GM23248 (cell line): ENCODE measurements at regions not wholly inside any gene's neighbourhood (a gene's known extent, or its start where the extent isn't known, plus 50 kb on each side); places are given as distances from the start of the nearest gene placed in this dataset.

Experiments
- DNase-seq: peaks from one replicate; pipeline ENCODE4 v3.0.0-alpha.2; 2015
- H2AFZ ChIP-seq: fragments of 200-600 bp; sonication (generic); 2 replicates; pipeline ENCODE4 v1.6.1; 2016; ENCODE audit warnings: antibody characterized with exemption
- H3F3A ChIP-seq: fragments of 200-600 bp; sonication (generic); 2 replicates; pipeline ENCODE4 v1.6.1; 2016; ENCODE audit warnings: mild to moderate bottlenecking, antibody characterized with exemption, mixed run types; ENCODE audit not compliant: insufficient read depth
- H3K27ac ChIP-seq: fragments of 200-600 bp; sonication (generic); 2 replicates; pipeline ENCODE4 v1.5.1; 2016; ENCODE audit warnings: mild to moderate bottlenecking
- H3K27me3 ChIP-seq: fragments of 200-600 bp; sonication (generic); replicated peaks from 2 replicates; pipeline ENCODE4 v1.6.1; 2016; ENCODE audit warnings: mild to moderate bottlenecking; ENCODE audit not compliant: insufficient read depth
- H3K36me3 ChIP-seq: fragments of 200-600 bp; sonication (generic); 2 replicates; pipeline ENCODE4 v1.6.1; 2016; ENCODE audit warnings: low read depth, mild to moderate bottlenecking
- H3K4me1 ChIP-seq: fragments of 200-600 bp; sonication (generic); 2 replicates; pipeline ENCODE4 v1.6.1; 2016; ENCODE audit warnings: mild to moderate bottlenecking; ENCODE audit not compliant: insufficient read depth
- H3K4me2 ChIP-seq: fragments of 200-600 bp; sonication (generic); one replicate; pipeline ENCODE4 v1.6.1; 2016; ENCODE audit warnings: mild to moderate bottlenecking; ENCODE audit not compliant: unreplicated experiment
- H3K4me3 ChIP-seq: fragments of 200-600 bp; sonication (generic); 2 replicates; pipeline ENCODE4 v1.5.1; 2016; ENCODE audit warnings: mild to moderate bottlenecking
- H3K79me2 ChIP-seq: fragments of 200-600 bp; sonication (generic); 2 replicates; pipeline ENCODE4 v1.6.1; 2016; ENCODE audit warnings: mild to moderate bottlenecking; ENCODE audit not compliant: insufficient read depth
- H3K9ac ChIP-seq: fragments of 200-600 bp; sonication (generic); 2 replicates; pipeline ENCODE4 v1.6.1; 2016; ENCODE audit warnings: mild to moderate bottlenecking
- H3K9me2 ChIP-seq: fragments of 200-600 bp; sonication (generic); 2 replicates; pipeline ENCODE4 v1.6.1; 2016; ENCODE audit warnings: mixed run types, mild to moderate bottlenecking, moderate library complexity; ENCODE audit not compliant: insufficient read depth
- H3K9me3 ChIP-seq: fragments of 200-600 bp; sonication (generic); one replicate; pipeline ENCODE4 v1.6.1; 2017; ENCODE audit warnings: low read depth
- H4K20me1 ChIP-seq: fragments of 200-600 bp; sonication (generic); 2 replicates; pipeline ENCODE4 v1.6.0; 2016; ENCODE audit not compliant: insufficient read depth
- EZH2 ChIP-seq: fragments of 200-600 bp; sonication (generic); IDR thresholded peaks from 2 replicates; pipeline ENCODE4 v1.6.1; 2018; ENCODE audit warnings: antibody characterized with exemption, mild to moderate bottlenecking; ENCODE audit not compliant: insufficient read depth, poor library complexity, severe bottlenecking
- EZH2phosphoT487 ChIP-seq: fragments of 200-600 bp; sonication (generic); IDR thresholded peaks from 2 replicates; pipeline ENCODE4 v1.6.1; 2018; ENCODE audit warnings: antibody characterized with exemption, moderate library complexity, mild to moderate bottlenecking, low read depth; ENCODE audit not compliant: insufficient read depth
- WGBS, 2 experiments: methylation state at CpG; one replicate each; pipeline ENCODE4 v1.1.6; 2015 to 2017; ENCODE audit warnings: low lambda C conversion rate in 2 of 2, low coverage in 1 of 2; ENCODE audit errors: missing lambda C conversion rate in 2 of 2; 5-methylcytosine and 5-hydroxymethylcytosine counted together
- in situ Hi-C: fragments of 300-500 bp; cut with MboI; formaldehyde crosslinking; loops from 2 replicates; pipeline ENCODE4 v1.15.0; 2020

DNA sequence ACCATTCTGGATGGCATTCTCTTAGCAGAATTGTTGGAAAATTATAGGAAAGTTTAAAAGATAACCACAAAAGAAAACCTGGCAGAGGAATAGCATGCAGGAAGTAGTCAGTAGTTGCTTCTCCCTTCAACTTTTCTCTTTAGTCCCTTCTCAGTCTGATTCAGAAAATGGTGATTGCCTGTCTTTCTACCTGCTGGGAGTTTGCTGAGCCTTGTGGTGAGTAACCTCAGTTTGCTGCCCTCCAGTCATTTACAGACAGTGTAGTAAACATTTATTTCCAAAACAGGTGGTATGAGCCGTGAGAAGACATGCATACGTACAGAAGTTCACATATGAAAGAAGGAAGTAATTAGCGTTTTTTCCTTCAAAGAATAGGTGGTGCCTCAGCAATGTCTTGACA lies 224.7 kb upstream of the POU1F1 start:
- no peak for DNase-seq
- H4K20me1 ChIP-seq = no peaks in the 10 kb centered on the region
- no peaks in the 10 kb centered on the region for H3K9me3 ChIP-seq
- H3K4me2 ChIP-seq = peak overlapping the region; percentile 12
- TF ChIP-seq EZH2phosphoT487 = no peak
- no peak for TF ChIP-seq EZH2
- H2AFZ ChIP-seq = peak overlapping the region; percentile 1; the same call in 1 of the 2 replicates
- H3K4me1 ChIP-seq = peaks cover 10% of the 10 kb centered on the region
- no peaks in the 10 kb centered on the region for H3K9me2 ChIP-seq
- no peaks in the 10 kb centered on the region for H3K79me2 ChIP-seq
- no peak overlapping the region for H3K4me3 ChIP-seq
- no peak overlapping the region for H3K9ac ChIP-seq
- no peak overlapping the region for H3K27ac ChIP-seq
- in situ Hi-C loops = loop anchor here (10.0 kb wide), 1 partner anchor 206 kb away; no protein-coding TSS in a partner anchor
- no peaks in the 10 kb centered on the region for H3K36me3 ChIP-seq
- 59 to 60% methylated on average over 3 of the region's 3 CpGs for WGBS, 2 experiments
- peaks cover 7% of the 10 kb centered on the region; the same call in 1 of the 2 replicates for H3F3A ChIP-seq
- H3K27me3 ChIP-seq = no peaks in the 10 kb centered on the region

DNA sequence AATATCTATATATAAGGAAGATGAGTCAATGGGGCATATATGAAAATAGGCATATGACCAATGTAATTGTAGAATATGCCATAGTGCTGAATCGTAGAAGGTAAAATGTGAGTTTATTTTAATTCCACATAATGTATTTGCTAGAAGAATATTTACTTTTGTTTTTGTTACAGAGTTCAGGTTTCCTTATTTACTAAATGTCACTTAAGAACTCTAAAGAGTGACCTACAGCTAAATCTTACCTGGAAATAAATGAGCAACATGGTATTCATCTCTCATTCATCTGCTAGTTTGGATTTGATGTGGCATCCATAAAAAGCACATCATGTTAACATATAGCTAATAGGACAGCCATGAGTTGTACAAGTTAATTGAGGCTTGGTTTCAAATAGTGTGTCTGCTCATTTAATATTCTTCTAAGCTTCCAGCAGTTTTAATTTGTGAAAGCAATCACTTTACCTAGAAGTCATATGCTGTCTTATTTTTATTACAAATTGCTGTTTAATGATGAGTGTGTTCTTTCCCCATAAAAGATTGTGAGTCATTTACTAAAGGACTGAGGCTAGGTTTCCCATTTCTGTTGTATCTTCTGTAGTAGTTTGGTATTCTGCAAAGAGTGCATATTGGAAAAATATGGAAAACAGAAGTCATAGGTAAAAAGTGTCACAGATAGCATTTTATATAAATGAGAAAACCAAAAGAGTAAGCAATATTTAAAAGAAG lies 222.1 kb upstream of the POU1F1 start:
- peaks cover 7% of the 10 kb centered on the region; the same call in 1 of the 2 replicates for H3F3A ChIP-seq
- H2AFZ ChIP-seq = no peak overlapping the region
- no peaks in the 10 kb centered on the region for H3K79me2 ChIP-seq
- TF ChIP-seq EZH2 = no peak
- TF ChIP-seq EZH2phosphoT487 = no peak
- peak; percentile 35 for DNase-seq
- WGBS, 2 experiments = 34 to 47% methylated on average over 1 of the region's 1 CpG
- no peaks in the 10 kb centered on the region for H4K20me1 ChIP-seq
- no peaks in the 10 kb centered on the region for H3K9me2 ChIP-seq
- H3K36me3 ChIP-seq = no peaks in the 10 kb centered on the region
- no peak overlapping the region for H3K4me2 ChIP-seq
- H3K9ac ChIP-seq = no peak overlapping the region
- H3K27me3 ChIP-seq = 0 out of 2 replicates have a peak, but pooled peaks cover under 1% of the 10 kb centered on the region
- in situ Hi-C loops = loop anchor here (10.0 kb wide), 1 partner anchor 144 kb away; no protein-coding TSS in a partner anchor
- H3K4me3 ChIP-seq = no peak overlapping the region
- no peak overlapping the region for H3K27ac ChIP-seq
- no peaks in the 10 kb centered on the region for H3K9me3 ChIP-seq
- peaks cover 10% of the 10 kb centered on the region for H3K4me1 ChIP-seq

DNA sequence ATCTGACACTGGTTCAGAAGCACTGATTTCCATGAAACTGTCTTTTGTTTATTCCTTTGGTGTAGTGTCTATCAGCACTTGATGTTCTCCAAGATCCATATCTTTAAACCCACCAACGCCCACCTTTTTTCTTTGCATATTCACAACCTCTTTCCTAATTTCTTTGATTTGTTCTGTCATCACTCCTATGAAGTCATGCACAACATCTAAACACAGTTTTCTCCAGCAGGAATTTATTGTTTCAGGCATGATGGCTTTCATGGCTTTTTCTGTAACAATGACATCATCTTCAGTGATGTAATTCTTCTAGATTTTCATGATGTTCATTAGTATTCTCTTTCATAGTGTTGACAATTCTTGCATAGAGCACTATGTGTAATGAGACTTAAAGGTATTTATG lies 219.6 kb upstream of the POU1F1 start:
- no peak overlapping the region for H2AFZ ChIP-seq
- H3K9ac ChIP-seq = no peak overlapping the region
- H3K4me1 ChIP-seq = peaks cover 7% of the 10 kb centered on the region
- H3K9me2 ChIP-seq = no peaks in the 10 kb centered on the region
- TF ChIP-seq EZH2phosphoT487 = no peak
- H3K79me2 ChIP-seq = no peaks in the 10 kb centered on the region
- H3K36me3 ChIP-seq = no peaks in the 10 kb centered on the region
- no peak overlapping the region for H3K4me3 ChIP-seq
- in situ Hi-C loops = loop anchor here (10.0 kb wide), 1 partner anchor 141 kb away; no protein-coding TSS in a partner anchor
- no peak overlapping the region for H3K4me2 ChIP-seq
- no peaks in the 10 kb centered on the region for H4K20me1 ChIP-seq
- 0 out of 2 replicates have a peak, but pooled peaks cover 10% of the 10 kb centered on the region for H3K27me3 ChIP-seq
- peaks cover 5% of the 10 kb centered on the region; the same call in 1 of the 2 replicates for H3F3A ChIP-seq
- no peak for DNase-seq
- no peaks in the 10 kb centered on the region for H3K9me3 ChIP-seq
- WGBS, 2 experiments = 13 to 18% methylated on average over 1 of the region's 1 CpG
- H3K27ac ChIP-seq = no peak overlapping the region

DNA sequence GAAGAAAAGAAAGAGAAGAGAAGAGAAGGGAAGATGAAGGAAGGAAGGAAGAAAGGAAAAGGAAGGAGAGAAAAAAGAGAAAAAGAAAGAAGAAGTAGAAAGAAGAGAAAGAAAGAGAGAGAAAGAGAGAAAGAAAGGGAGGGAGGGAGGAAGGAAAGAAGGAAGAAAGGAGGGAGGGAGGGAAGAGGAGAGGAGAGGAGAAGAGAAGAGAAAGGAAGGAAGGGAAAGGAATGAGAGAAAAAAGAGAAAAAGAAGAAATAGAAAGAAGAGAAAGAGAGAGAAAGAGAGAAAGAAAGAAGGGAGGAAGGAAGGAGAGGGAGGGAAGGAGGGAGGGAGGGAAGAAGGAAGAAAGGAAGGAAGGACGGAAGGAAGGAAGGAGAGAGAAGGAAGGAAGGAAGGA lies 217.9 kb upstream of the POU1F1 start:
- Histone ChIP-seq H3K9me2 (no peaks in the 10 kb centered on the region), H4K20me1 (no peaks in the 10 kb centered on the region), H3K4me1 (no peaks in the 10 kb centered on the region; the same call in 1 of the 2 replicates), H3K36me3 (no peaks in the 10 kb centered on the region), H3K9ac (no peak overlapping the region), H3K79me2 (no peaks in the 10 kb centered on the region), H3K9me3 (no peaks in the 10 kb centered on the region), H3K4me3 (no peak overlapping the region), H3K27me3 (peaks cover 22% of the 10 kb centered on the region; the same call in 1 of the 2 replicates), H3K4me2 (no peak overlapping the region), H3K27ac (no peak overlapping the region), H3F3A (no peaks in the 10 kb centered on the region), H2AFZ (no peak overlapping the region)
- no peak for TF ChIP-seq EZH2phosphoT487
- no peak for TF ChIP-seq EZH2
- 22% methylated on average over 1 of the region's 1 CpG; no CpG with 5 or more reads in 1 of the 2 experiments for WGBS, 2 experiments
- no peak for DNase-seq
- in situ Hi-C loops = loop anchor here (10.0 kb wide), 1 partner anchor 139 kb away; no protein-coding TSS in a partner anchor
